Daoy (cell line): ENCODE measurements at regions not wholly inside any gene's neighbourhood (a gene's known extent, or its start where the extent isn't known, plus 50 kb on each side); places are given as distances from the start of the nearest gene placed in this dataset.

Experiments
- DNase-seq: peaks from one replicate; pipeline ENCODE4 v3.0.0-alpha.2; 2015; ENCODE audit warnings: low read depth

- DNase-seq = no peak
Observed at GRCh38 chr13:40168425-40169166, 497.8 kb downstream of the FOXO1 start.

GRCh38 chr13:40169476-40169875 lies 497.0 kb downstream of the FOXO1 start:
- DNase-seq = no peak

GRCh38 chr13:40170091-40170490 lies 496.4 kb downstream of the FOXO1 start:
- DNase-seq = no peak

- no peak for DNase-seq
Observed at GRCh38 chr13:40170982-40171381, 495.5 kb downstream of the FOXO1 start.

GRCh38 chr13:40171566-40171965 lies 494.9 kb downstream of the FOXO1 start:
- no peak for DNase-seq

GRCh38 chr13:40172149-40172591 lies 494.3 kb downstream of the FOXO1 start:
- no peak for DNase-seq

GRCh38 chr13:40172878-40173277 lies 493.6 kb downstream of the FOXO1 start:
- DNase-seq = no peak

- no peak for DNase-seq
Observed at GRCh38 chr13:40175639-40176038, 490.8 kb downstream of the FOXO1 start.

- no peak for DNase-seq
Observed at GRCh38 chr13:40176242-40176641, 490.2 kb downstream of the FOXO1 start.

- no peak for DNase-seq
Observed at GRCh38 chr13:40178130-40178529, 488.3 kb downstream of the FOXO1 start.

GRCh38 chr13:40179445-40180281 lies 486.8 kb downstream of the FOXO1 start:
- no peak for DNase-seq

- no peak for DNase-seq
Observed at GRCh38 chr13:40180776-40181175, 485.7 kb downstream of the FOXO1 start.

- peak; percentile 64 for DNase-seq
Observed at GRCh38 chr13:40181203-40181845, 485.1 kb downstream of the FOXO1 start.

GRCh38 chr13:40182591-40182990 lies 483.9 kb downstream of the FOXO1 start:
- no peak for DNase-seq

- DNase-seq = no peak
Observed at GRCh38 chr13:40185414-40185813, 481.0 kb downstream of the FOXO1 start.

- no peak for DNase-seq
Observed at GRCh38 chr13:40186041-40186440, 480.4 kb downstream of the FOXO1 start.

- no peak for DNase-seq
Observed at GRCh38 chr13:40186626-40187323, 479.7 kb downstream of the FOXO1 start.

- no peak for DNase-seq
Observed at GRCh38 chr13:40187324-40187795, 479.1 kb downstream of the FOXO1 start.

GRCh38 chr13:40187841-40188591 lies 478.4 kb downstream of the FOXO1 start:
- no peak for DNase-seq

GRCh38 chr13:40189426-40189825 lies 477.0 kb downstream of the FOXO1 start:
- DNase-seq = no peak
